ENCODE measurements at regions not wholly inside any gene's neighbourhood (a gene's known extent, or its start where the extent isn't known, plus 50 kb on each side); places are given as distances from the start of the nearest gene placed in this dataset.

DNA sequence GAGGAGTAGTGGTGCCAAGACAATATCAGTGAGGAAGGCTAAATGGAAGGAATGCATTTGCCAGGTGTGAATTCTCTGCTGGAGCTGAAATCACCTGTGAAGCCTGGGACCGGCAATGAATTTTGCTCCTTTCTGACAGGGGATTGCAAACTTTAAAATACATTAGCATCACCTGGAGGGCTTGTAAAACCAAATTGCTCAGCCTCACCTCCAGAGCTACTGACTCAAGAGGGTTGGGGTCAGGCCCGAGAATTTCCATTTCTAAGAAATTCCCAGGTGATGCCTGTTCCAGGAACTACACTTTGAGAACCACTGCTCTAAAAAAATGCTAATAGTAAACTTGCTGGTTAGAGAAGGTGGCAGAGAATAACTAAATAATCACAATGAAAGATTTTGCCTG is 445.6 kb upstream of the RBMS3 start:
- DNase-seq: no peak

DNA sequence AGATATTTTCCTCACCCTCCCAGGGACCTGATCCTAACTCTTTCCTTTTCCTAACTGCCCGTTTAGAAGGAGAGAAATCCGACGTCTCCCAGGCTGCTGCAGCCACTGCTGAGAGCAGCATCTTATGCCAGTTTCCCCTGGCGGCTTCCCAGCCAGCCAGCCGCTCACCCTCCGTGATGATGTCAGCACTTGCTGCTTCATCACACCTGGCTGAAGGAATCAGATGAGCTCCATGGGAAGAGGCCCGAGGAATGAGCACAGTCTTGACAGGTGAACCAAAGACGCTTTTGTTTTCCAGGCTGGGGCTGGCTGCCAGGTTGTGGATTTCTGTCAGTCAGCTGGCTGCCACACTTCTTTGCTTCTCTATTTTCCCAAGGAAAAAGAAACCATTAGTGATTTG is 445.1 kb upstream of the RBMS3 start:
- no peak for DNase-seq

- no peak for DNase-seq
These were observed 444.7 kb upstream of the RBMS3 start for GRCh38 chr3:28836199-28836598.

DNA sequence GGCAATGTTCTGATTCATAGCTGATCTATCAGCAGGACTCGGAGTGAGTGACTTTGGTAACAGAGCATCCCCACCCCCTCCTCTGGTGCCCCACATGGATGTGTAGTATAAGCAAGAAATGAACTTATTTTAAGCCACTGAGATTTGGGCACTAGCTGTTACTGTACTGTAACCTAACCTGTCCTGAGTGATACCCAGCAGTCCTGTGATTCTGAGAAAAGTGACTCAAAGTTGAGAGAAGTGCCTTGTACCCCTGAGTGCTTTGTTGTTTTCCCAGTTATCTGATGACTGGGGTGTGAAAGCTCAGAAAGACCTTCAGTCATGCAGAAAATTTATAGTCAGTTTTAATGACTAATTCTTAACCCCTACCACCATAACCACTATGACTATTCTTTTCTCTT is 439.9 kb upstream of the RBMS3 start:
- no peak for DNase-seq

DNA sequence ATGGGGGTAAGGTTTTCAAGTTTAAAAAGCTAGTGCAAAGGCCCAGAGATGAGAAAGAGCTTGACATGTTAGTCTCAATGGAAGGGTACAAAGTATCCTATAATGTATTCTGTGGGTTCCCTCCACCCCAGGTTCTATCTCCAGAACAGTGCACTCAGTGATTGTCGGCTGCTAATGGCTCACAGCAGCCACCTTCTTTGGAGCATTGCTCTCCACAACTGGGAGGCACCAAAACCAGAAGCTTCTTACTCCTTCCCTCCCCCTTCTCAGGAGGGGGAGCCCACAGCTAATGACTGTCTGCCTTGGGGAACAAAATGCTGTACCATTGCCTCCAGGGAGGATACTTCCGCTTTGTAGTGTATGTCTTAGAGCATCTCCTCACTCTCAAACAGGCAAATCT is 439.4 kb upstream of the RBMS3 start:
- DNase-seq: no peak

DNA sequence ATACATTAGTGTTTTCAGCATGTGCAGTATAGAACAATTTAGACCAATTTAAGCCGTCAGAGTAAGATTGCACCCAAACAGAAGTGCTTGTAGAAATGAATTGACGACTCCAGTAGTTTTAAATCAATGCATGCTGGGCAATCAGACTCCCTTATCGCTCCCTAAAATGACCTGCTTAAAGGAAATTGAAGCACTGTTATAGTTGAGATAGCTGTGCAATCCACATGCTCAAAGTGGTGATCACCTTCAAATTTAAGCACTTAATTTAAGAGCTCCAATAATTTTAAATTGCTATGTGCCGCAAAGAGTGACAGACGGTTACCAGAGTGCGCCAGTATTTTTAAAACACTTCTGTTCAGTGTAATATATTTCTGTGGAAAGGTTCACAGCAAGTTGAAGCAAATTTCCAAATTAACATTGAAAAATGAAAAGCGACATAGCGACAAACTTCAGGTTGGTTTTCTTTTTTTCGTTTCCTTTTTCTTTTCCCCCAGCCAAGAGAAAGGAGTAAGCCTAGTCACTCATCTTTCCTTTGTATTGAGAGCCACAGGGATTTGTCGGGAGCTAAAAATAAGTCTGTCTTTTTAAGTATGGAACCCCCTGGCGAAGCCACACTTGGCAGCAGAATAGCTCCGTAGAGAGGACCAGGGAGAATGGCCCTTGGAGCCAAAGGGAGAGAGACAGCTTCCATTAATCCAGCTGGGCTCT is 436.4 kb upstream of the RBMS3 start:
- no peak for DNase-seq

DNA sequence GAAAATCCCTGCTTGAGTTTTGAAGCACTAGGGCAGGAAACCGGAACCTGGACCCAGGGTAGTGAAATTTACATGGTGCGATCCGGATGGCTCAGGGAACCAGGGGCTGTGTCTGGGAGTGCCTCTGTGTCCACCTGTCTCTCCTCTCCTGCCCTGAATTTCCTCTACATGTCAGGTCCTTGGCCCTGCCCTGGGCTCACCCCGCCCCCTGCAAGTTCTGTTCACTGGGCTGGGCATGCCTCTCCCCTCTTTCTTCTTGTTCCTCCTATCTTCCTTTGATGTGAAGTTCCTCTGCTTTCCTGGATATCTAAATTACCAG is 435.9 kb upstream of the RBMS3 start:
- DNase-seq: no peak

GRCh38 chr3:28846971-28847478 is 433.8 kb upstream of the RBMS3 start:
- no peak for DNase-seq

DNA sequence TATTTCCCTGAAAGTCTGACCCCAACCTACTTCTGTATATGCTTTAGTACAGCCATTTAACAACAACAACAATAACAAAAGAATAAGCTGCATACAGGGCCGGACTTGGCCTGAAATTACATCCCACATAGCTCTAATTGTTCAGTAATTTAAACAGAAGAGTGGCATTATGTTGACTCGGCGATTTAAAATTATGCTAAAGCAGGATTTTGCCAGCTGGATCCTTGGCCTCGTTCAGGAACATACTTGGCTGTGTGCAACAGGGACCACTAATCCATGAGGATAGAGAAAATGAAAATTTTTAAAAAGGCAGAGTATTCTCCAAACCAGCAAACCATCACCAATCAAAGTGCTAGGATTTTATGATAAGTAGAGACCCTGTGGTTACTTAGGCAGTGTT is 433.1 kb upstream of the RBMS3 start:
- DNase-seq: no peak

DNA sequence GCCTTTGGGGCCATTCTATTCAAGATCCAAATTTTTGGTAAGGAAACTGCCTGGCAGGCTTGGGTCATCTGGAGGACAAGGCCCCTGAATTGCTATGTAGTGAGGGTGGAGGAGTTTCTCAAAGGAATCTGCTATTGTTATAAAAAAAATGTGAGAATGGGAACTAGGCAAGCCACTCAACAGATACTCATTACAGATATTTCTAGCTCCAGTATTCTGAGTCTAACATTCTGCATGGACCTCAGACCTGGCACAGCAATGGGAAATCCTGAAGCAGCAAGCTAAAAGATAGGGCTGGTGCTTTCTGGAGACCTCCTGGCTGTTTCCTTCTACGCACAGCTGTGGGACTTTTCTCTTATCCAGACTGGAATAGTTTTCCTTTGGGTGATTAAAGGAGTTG is 430.7 kb upstream of the RBMS3 start:
- DNase-seq: no peak

GRCh38 chr3:28853830-28854229 is 427.0 kb upstream of the RBMS3 start:
- DNase-seq: no peak

GRCh38 chr3:28856796-28857195 is 424.1 kb upstream of the RBMS3 start:
- DNase-seq: no peak

- DNase-seq: no peak
These were observed 421.0 kb upstream of the RBMS3 start for GRCh38 chr3:28859897-28860296.

DNA sequence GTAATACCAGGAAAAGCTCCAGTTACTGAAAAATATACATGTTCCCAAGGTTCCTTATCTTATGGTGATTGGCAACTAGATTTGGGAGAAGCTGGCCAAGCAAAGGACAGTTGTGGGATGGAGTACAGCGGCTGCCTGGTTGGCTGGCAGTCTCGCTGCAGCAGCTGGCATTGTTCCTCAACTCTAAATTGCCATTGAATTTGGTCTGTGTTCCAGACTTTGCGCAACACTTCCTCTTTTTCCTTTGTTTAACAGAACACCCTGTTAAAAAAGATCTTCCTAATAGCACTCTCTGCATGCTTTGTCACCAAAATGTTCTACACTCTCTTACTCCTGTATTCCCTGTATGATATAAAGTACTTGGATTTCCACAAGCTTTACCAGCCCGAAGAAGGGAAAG is 420.6 kb upstream of the RBMS3 start:
- no peak for DNase-seq

DNA sequence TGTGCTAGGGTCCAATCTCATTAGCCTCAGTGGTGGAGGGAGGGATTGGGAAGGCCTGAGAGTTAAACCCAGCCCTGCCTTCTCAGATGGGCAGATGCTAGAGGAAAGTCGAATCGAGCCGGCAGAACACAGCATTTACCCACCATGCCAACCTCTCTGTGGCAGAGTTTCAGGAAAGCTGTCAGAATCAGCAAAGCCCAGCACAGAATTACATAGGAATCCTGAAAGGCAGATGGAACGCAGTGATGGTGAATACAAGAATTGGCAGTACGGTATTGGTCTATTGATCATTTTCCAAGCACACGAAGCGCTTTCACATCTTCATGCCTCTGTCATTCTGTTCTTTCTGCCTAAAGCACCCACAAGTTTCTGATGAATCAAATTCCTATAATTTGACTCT is 417.7 kb upstream of the RBMS3 start:
- no peak for DNase-seq

GRCh38 chr3:28867836-28868235 is 413.0 kb upstream of the RBMS3 start:
- no peak for DNase-seq

DNA sequence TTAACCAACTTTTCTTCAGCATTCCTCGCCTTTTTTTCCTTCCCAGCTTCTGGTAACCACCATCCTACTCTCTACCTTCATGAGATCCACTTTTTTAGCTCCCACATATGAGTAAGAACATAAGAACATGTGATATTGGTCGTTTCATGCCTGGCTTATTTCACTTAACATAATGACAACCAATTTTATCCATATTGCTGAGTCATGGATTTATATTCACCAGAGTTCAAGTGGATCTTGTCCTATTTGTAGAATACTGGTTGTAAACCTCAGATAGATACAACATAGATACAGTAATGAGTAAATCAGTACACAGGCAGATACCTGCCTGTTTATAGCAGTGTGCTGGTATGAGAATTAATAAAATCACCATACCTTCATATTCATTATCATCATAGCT is 412.0 kb upstream of the RBMS3 start:
- no peak for DNase-seq

DNA sequence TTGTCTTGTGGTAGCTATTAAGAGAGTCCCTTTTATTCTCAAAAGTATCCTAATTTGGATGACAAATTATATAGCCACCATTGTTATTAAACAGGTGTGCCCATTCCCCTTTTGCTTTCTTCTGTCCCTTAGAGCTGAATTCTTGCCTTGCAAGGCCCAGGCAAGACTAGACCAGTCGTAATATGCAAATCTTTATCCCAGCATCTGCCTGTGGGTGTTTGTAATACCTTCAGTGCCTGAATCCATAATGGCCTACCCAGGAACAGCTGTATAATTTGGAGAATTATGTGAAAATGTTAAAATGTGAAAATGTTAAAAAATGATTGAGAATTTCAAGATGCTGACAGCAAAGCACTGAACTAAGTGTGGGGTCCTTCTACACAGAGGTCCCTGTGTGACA is 403.0 kb upstream of the RBMS3 start:
- DNase-seq: no peak

- DNase-seq: no peak
These were observed 390.5 kb upstream of the RBMS3 start for GRCh38 chr3:28890373-28890772.

DNA sequence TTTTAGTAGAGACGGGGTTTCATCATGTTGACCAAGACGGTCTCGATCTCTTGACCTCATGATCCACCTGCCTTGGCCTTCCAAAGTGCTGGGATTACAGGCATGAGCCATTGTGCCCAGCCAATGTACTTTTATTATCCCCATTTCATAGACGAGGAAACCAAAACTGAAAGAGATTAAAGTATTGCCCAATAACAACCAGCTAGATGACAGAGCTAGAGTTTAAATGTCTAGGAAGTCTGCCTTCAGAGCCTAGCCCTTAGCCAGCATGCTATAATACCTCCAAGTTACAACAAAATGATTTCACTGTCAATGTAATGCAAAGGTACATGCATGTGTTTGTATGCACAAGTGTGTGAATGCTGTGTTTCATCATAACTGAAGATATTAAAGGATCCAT is 389.4 kb upstream of the RBMS3 start:
- no peak for DNase-seq

DNA sequence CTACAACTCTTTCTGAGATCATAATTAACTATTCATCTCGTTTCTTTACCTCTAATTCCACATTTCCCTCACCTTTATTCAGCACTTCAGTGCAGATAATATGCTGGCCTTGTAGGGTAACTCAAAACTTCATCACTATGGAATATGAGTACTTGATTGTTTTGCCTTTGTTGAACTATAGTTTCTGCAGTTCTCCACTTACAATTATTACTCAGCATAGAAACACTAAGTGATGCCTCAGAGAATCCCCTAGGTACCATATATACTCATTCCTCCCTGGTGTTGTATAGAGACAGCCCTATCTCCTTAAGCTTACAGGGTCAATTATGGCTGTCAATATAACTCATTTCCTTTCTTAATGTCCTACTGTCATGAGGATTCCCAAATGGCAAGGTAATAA is 380.6 kb upstream of the RBMS3 start:
- DNase-seq: no peak

GRCh38 chr3:28901018-28901417 is 379.9 kb upstream of the RBMS3 start:
- DNase-seq: no peak

DNA sequence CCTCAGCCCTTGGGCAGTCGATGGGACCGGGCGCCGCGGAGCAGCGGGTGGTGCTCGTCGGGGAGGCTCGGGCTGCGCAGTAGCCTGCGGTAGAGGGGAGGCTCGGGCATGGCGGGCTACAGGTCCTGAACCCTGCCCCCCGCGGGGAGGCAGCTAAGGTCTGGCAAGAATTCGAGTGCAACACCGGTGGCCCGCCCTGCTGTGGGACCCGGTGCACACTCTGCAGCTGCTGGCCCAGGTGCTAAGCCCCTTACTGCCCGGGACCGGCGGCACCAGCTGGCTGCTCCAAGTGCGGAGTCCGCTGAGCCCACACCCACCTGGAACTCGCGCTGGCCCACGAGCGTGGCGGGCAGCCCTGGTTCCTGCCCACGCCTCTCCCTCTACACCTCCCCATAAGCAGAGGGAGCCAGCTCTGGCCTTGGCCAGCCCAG is 377.7 kb upstream of the RBMS3 start:
- no peak for DNase-seq

DNA sequence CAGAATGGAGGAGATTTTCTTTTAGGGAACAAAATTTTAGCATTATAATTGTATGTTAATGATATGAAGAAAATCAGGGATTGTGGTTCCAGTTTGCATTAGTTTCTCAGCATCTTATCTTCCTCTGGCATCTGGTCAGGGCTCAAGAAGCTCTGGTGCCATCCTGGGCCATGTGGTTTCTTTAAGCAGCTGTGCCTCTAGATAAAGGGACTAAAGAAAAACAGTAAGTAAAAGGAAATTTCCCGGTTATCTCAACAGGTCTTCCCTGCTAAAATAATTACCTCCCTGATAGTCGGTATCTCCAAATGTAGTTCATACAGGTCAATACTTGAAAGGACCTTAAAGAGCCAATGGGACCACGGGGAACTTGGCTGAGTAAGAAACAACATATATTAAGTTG is 375.1 kb upstream of the RBMS3 start:
- DNase-seq: no peak

GRCh38 chr3:28906561-28907310 is 374.1 kb upstream of the RBMS3 start:
- no peak for DNase-seq

All from DMS 273 treated with DMSO at 0.1 percent for 48 hours (cell line).